NCI-H1694 (cell line): ENCODE measurements at regions not wholly inside any gene's neighbourhood (a gene's known extent, or its start where the extent isn't known, plus 50 kb on each side); places are given as distances from the start of the nearest gene placed in this dataset.
"Not testable (repeated sequence)": the region's sequence is repeated elsewhere in the genome, so short reads cannot be mapped to it uniquely, and the experiment has no call there.

Experiments used
- DNase-seq: peaks from one replicate; lab custom pipeline; 2025; lab: John Stamatoyannopoulos, UW

- no peak for DNase-seq
These were observed 204.5 kb downstream of the SREK1 start for GRCh38 chr5:66348387-66349125.

GRCh38 chr5:66351813-66352212 is 207.7 kb downstream of the SREK1 start:
- no peak for DNase-seq

GRCh38 chr5:66353186-66353585 is 209.1 kb downstream of the SREK1 start:
- DNase-seq: no peak

GRCh38 chr5:66354422-66354821 is 210.3 kb downstream of the SREK1 start:
- no peak for DNase-seq

- no peak for DNase-seq
These were observed 212.0 kb downstream of the SREK1 start for GRCh38 chr5:66356011-66356565.

GRCh38 chr5:66358741-66359140 is 214.6 kb downstream of the SREK1 start:
- DNase-seq: no peak

- DNase-seq: no peak
These were observed 217.0 kb downstream of the SREK1 start for GRCh38 chr5:66361070-66361469.

GRCh38 chr5:66362046-66362445 is 217.9 kb downstream of the SREK1 start:
- DNase-seq: no peak

GRCh38 chr5:66362687-66363086 is 218.6 kb downstream of the SREK1 start:
- DNase-seq: no peak

GRCh38 chr5:66363097-66363496 is 219.0 kb downstream of the SREK1 start:
- no peak for DNase-seq

GRCh38 chr5:66364186-66364585 is 220.1 kb downstream of the SREK1 start:
- DNase-seq: no peak

GRCh38 chr5:66365981-66366380 is 221.9 kb downstream of the SREK1 start:
- DNase-seq: no peak

- DNase-seq: no peak
These were observed 223.9 kb downstream of the SREK1 start for GRCh38 chr5:66367814-66368541.

GRCh38 chr5:66368811-66369210 is 224.7 kb downstream of the SREK1 start:
- no peak for DNase-seq

- no peak for DNase-seq
These were observed 218.4 kb upstream of the MAST4 start for GRCh38 chr5:66377747-66378146.

GRCh38 chr5:66378407-66378806 is 217.8 kb upstream of the MAST4 start:
- no peak for DNase-seq

GRCh38 chr5:66382152-66382551 is 214.0 kb upstream of the MAST4 start:
- no peak for DNase-seq

GRCh38 chr5:66405145-66405544 is 191.0 kb upstream of the MAST4 start:
- not testable (repeated sequence) for DNase-seq

- DNase-seq: peak; percentile 88
These were observed 189.3 kb upstream of the MAST4 start for GRCh38 chr5:66406761-66407336.

GRCh38 chr5:66407765-66408164 is 188.4 kb upstream of the MAST4 start:
- DNase-seq: no peak

GRCh38 chr5:66408576-66408975 is 187.6 kb upstream of the MAST4 start:
- no peak for DNase-seq

GRCh38 chr5:66410122-66410521 is 186.1 kb upstream of the MAST4 start:
- no peak for DNase-seq

GRCh38 chr5:66411701-66412100 is 184.5 kb upstream of the MAST4 start:
- no peak for DNase-seq
